ENCODE measurements at regions not wholly inside any gene's neighbourhood (a gene's known extent, or its start where the extent isn't known, plus 50 kb on each side); places are given as distances from the start of the nearest gene placed in this dataset.
A peak's percentile ranks its signal among the peaks of the same experiment; 100 is the strongest.

GRCh38 chr5:158033076-158033475, 174.1 kb upstream of the CLINT1 start:
- 81% methylated on average over 5 of the region's 5 CpGs for WGBS
- Histone ChIP-seq H3K4ac (ENCODE audit: low read depth in 1 of 2, low read length in 2 of 2) (no peak overlapping the region), H3K4me1 (ENCODE audit: control insufficient read depth, insufficient read depth, low read depth, low read length) (no peaks in the 10 kb centered on the region), H2BK120ac (ENCODE audit: low read depth, low read length) (no peak overlapping the region), H3K79me1 (replicated peaks; ENCODE audit: low read length, poor library complexity, severe bottlenecking) (no peaks in the 10 kb centered on the region), H3K27me3 (ENCODE audit: control insufficient read depth in 1 of 2, insufficient read depth in 1 of 2, low read length in 2 of 2) (no peaks in the 10 kb centered on the region), H3K14ac (ENCODE audit: low read length in 2 of 2) (no peak overlapping the region), H3K18ac (ENCODE audit: low read depth in 1 of 2, low read length in 2 of 2) (no peak overlapping the region), H3K27ac (ENCODE audit: low read length, poor library complexity, severe bottlenecking) (no peak overlapping the region), H4K91ac (ENCODE audit: low read length) (no peak overlapping the region), H3K9ac (ENCODE audit: low read length) (no peak overlapping the region), H2BK5ac (ENCODE audit: low read depth, low read length, poor library complexity, severe bottlenecking) (no peak overlapping the region), H3K23ac (ENCODE audit: low read length in 2 of 2) (no peak overlapping the region), H3K4me3 (ENCODE audit: insufficient read depth in 1 of 2, low read depth in 1 of 2, low read length in 2 of 2) (no peak overlapping the region), H2BK12ac (ENCODE audit: low read length in 2 of 2) (no peak overlapping the region), H2AFZ (ENCODE audit: low read depth, low read length) (no peak overlapping the region), H4K8ac (ENCODE audit: low read length) (no peak overlapping the region), H3K4me2 (ENCODE audit: low read length, poor library complexity, severe bottlenecking) (no peak overlapping the region), H2AK5ac (ENCODE audit: low read length, severe bottlenecking) (no peak overlapping the region), H3K36me3 (ENCODE audit: control insufficient read depth in 1 of 2, insufficient read depth in 2 of 2, low read depth in 1 of 2, low read length in 2 of 2) (no peaks in the 10 kb centered on the region), H2BK15ac (ENCODE audit: low read depth, poor library complexity, severe bottlenecking) (no peak overlapping the region), H3K9me3 (ENCODE audit: control insufficient read depth, low read length) (peaks cover 14% of the 10 kb centered on the region)
- DNase-seq, result no peak

GRCh38 chr5:158032246-158032645, 173.3 kb upstream of the CLINT1 start:
- H2BK5ac ChIP-seq (ENCODE audit: low read depth, low read length, poor library complexity, severe bottlenecking), result no peak overlapping the region
- WGBS, result 92% methylated on average over 1 of the region's 1 CpG

GRCh38 chr5:158027806-158028775, 169.1 kb upstream of the CLINT1 start:
- Histone ChIP-seq H2BK120ac (ENCODE audit: low read depth, low read length) (no peak overlapping the region), H3K27me3 (ENCODE audit: control insufficient read depth in 1 of 2, insufficient read depth in 1 of 2, low read length in 2 of 2) (no peaks in the 10 kb centered on the region), H3K14ac (ENCODE audit: low read length in 2 of 2) (no peak overlapping the region), H3K79me1 (replicated peaks; ENCODE audit: low read length, poor library complexity, severe bottlenecking) (no peaks in the 10 kb centered on the region), H4K91ac (ENCODE audit: low read length) (no peak overlapping the region), H3K9me3 (ENCODE audit: control insufficient read depth, low read length) (no peaks in the 10 kb centered on the region), H3K4me1 (ENCODE audit: control insufficient read depth, insufficient read depth, low read depth, low read length) (no peaks in the 10 kb centered on the region), H3K9ac (ENCODE audit: low read length) (peak overlapping the region; percentile 66), H4K8ac (ENCODE audit: low read length) (no peak overlapping the region), H3K4ac (ENCODE audit: low read depth in 1 of 2, low read length in 2 of 2) (no peak overlapping the region), H2BK12ac (ENCODE audit: low read length in 2 of 2) (no peak overlapping the region), H3K23ac (ENCODE audit: low read length in 2 of 2) (no peak overlapping the region), H2BK15ac (ENCODE audit: low read depth, poor library complexity, severe bottlenecking) (no peak overlapping the region), H3K4me3 (ENCODE audit: insufficient read depth in 1 of 2, low read depth in 1 of 2, low read length in 2 of 2) (no peak overlapping the region), H3K27ac (ENCODE audit: low read length, poor library complexity, severe bottlenecking) (no peak overlapping the region), H3K18ac (ENCODE audit: low read depth in 1 of 2, low read length in 2 of 2) (no peak overlapping the region), H3K36me3 (ENCODE audit: control insufficient read depth in 1 of 2, insufficient read depth in 2 of 2, low read depth in 1 of 2, low read length in 2 of 2) (no peaks in the 10 kb centered on the region), H3K4me2 (ENCODE audit: low read length, poor library complexity, severe bottlenecking) (no peak overlapping the region), H2BK5ac (ENCODE audit: low read depth, low read length, poor library complexity, severe bottlenecking) (no peak overlapping the region), H2AFZ (ENCODE audit: low read depth, low read length) (no peak overlapping the region), H2AK5ac (ENCODE audit: low read length, severe bottlenecking) (no peak overlapping the region)
- 56% methylated on average over 4 of the region's 5 CpGs for WGBS
- no peak for DNase-seq

More at GRCh38 chr5:158032246-158032645, 173.3 kb upstream of the CLINT1 start:
- Histone ChIP-seq H2AFZ (ENCODE audit: low read depth, low read length) (no peak overlapping the region), H3K4me3 (ENCODE audit: insufficient read depth in 1 of 2, low read depth in 1 of 2, low read length in 2 of 2) (no peak overlapping the region), H3K36me3 (ENCODE audit: control insufficient read depth in 1 of 2, insufficient read depth in 2 of 2, low read depth in 1 of 2, low read length in 2 of 2) (no peaks in the 10 kb centered on the region), H3K4me2 (ENCODE audit: low read length, poor library complexity, severe bottlenecking) (no peak overlapping the region), H3K27me3 (ENCODE audit: control insufficient read depth in 1 of 2, insufficient read depth in 1 of 2, low read length in 2 of 2) (no peaks in the 10 kb centered on the region), H3K4me1 (ENCODE audit: control insufficient read depth, insufficient read depth, low read depth, low read length) (no peaks in the 10 kb centered on the region), H3K27ac (ENCODE audit: low read length, poor library complexity, severe bottlenecking) (no peak overlapping the region), H3K79me1 (replicated peaks; ENCODE audit: low read length, poor library complexity, severe bottlenecking) (no peaks in the 10 kb centered on the region), H4K8ac (ENCODE audit: low read length) (no peak overlapping the region), H2AK5ac (ENCODE audit: low read length, severe bottlenecking) (no peak overlapping the region), H3K4ac (ENCODE audit: low read depth in 1 of 2, low read length in 2 of 2) (no peak overlapping the region), H3K9me3 (ENCODE audit: control insufficient read depth, low read length) (peaks cover 14% of the 10 kb centered on the region), H2BK15ac (ENCODE audit: low read depth, poor library complexity, severe bottlenecking) (no peak overlapping the region), H3K23ac (ENCODE audit: low read length in 2 of 2) (no peak overlapping the region), H4K91ac (ENCODE audit: low read length) (no peak overlapping the region), H3K14ac (ENCODE audit: low read length in 2 of 2) (no peak overlapping the region), H2BK12ac (ENCODE audit: low read length in 2 of 2) (no peak overlapping the region), H3K9ac (ENCODE audit: low read length) (no peak overlapping the region), H2BK120ac (ENCODE audit: low read depth, low read length) (no peak overlapping the region), H3K18ac (ENCODE audit: low read depth in 1 of 2, low read length in 2 of 2) (no peak overlapping the region)
- no peak for DNase-seq

DNA sequence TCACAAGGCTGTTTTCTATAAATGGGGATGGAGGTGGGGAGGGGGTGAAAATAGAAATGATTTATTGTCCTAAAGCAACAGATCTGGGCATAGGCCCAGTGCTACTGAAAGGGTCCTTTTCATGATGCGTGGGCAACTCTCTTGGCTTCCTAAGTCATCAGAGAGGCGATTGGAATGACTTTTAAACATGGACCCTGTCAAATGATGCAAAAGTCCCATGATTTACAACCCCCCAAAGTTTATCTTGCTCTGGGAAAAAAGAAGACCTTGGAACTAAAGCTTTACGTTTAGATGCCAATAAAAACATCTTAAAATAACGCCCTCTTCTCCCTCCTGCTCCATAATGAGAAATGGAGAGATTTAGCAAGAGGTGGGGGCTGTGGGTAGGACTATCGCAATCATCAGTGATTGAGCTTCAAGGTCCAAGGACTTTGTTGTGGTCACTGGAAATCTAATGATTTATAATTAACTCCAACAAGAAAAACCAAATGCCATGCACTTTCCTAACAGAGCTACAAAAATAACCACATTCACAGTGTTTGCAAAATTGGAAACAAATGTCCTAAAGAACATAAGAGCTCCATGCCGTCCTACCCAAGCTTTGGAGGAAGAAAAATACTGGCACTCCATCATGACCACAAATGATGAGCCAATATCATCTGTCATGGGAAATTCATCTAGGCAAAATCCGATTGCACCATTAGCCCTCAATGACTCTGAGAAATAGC, 167.5 kb upstream of the CLINT1 start:
- no peak overlapping the region for H3K18ac ChIP-seq (ENCODE audit: low read depth in 1 of 2, low read length in 2 of 2)
- H3K9ac ChIP-seq (ENCODE audit: low read length), result no peak overlapping the region
- H2AK5ac ChIP-seq (ENCODE audit: low read length, severe bottlenecking), result no peak overlapping the region
- H3K79me1 ChIP-seq (replicated peaks; ENCODE audit: low read length, poor library complexity, severe bottlenecking), result no peaks in the 10 kb centered on the region
- H2AFZ ChIP-seq (ENCODE audit: low read depth, low read length), result no peak overlapping the region
- 58% methylated on average over 4 of the region's 7 CpGs for WGBS
- no peaks in the 10 kb centered on the region for H3K36me3 ChIP-seq (ENCODE audit: control insufficient read depth in 1 of 2, insufficient read depth in 2 of 2, low read depth in 1 of 2, low read length in 2 of 2)
- no peak overlapping the region for H2BK5ac ChIP-seq (ENCODE audit: low read depth, low read length, poor library complexity, severe bottlenecking)
- no peak overlapping the region for H2BK15ac ChIP-seq (ENCODE audit: low read depth, poor library complexity, severe bottlenecking)
- H3K4me3 ChIP-seq (ENCODE audit: insufficient read depth in 1 of 2, low read depth in 1 of 2, low read length in 2 of 2), result no peak overlapping the region
- no peak overlapping the region for H3K4ac ChIP-seq (ENCODE audit: low read depth in 1 of 2, low read length in 2 of 2)
- H4K8ac ChIP-seq (ENCODE audit: low read length), result no peak overlapping the region
- H3K4me1 ChIP-seq (ENCODE audit: control insufficient read depth, insufficient read depth, low read depth, low read length), result no peaks in the 10 kb centered on the region
- DNase-seq, result no peak
- no peak overlapping the region for H3K27ac ChIP-seq (ENCODE audit: low read length, poor library complexity, severe bottlenecking)
- no peaks in the 10 kb centered on the region for H3K27me3 ChIP-seq (ENCODE audit: control insufficient read depth in 1 of 2, insufficient read depth in 1 of 2, low read length in 2 of 2)
- H2BK120ac ChIP-seq (ENCODE audit: low read depth, low read length), result no peak overlapping the region
- H3K14ac ChIP-seq (ENCODE audit: low read length in 2 of 2), result no peak overlapping the region
- no peak overlapping the region for H2BK12ac ChIP-seq (ENCODE audit: low read length in 2 of 2)
- H3K23ac ChIP-seq (ENCODE audit: low read length in 2 of 2), result no peak overlapping the region
- H3K4me2 ChIP-seq (ENCODE audit: low read length, poor library complexity, severe bottlenecking), result no peak overlapping the region
- H3K9me3 ChIP-seq (ENCODE audit: control insufficient read depth, low read length), result no peaks in the 10 kb centered on the region
- no peak overlapping the region for H4K91ac ChIP-seq (ENCODE audit: low read length)

Measured in mesenchymal stem cell (in vitro differentiated cells and primary cell).